GM03348 (cell line): ENCODE measurements at regions not wholly inside any gene's neighbourhood (a gene's known extent, or its start where the extent isn't known, plus 50 kb on each side); places are given as distances from the start of the nearest gene placed in this dataset.
"Not testable (repeated sequence)": the region's sequence is repeated elsewhere in the genome, so short reads cannot be mapped to it uniquely, and the experiment has no call there.

Experiments
- DNase-seq: peaks from one replicate; pipeline ENCODE4 v3.0.0; 2012; ENCODE audit warnings: low spot score

DNA sequence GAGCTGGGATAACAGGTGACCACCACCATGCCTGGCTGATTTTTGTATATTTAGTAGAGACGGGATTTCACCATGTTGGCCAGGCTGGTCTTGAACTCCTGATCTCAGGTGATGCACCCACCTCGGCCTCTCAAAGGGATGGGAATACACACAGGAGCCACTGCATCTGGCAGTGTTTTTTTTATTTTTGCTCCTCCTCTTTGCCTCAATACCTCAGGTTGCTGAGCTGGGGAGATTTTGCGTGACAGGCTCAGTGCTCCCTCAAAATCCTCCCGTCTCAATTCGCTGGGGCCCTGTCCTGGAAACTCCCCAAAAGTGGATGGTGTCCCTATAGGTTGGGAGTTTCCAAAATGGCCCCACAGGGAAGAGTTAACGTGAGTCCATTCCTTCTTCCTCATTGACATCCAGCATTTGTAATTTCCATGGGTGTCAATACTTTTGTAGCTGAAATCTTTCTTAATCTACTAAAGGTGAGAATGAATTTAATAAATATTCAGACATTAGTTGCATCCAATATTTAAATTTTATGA is 71.8 kb downstream of the GGTLC2 start:
- DNase-seq, result no peak

- DNase-seq, result no peak
Measured at GRCh38 chr22:22717664-22718063, 73.2 kb downstream of the GGTLC2 start.

- DNase-seq, result peak; percentile 36
Measured at GRCh38 chr22:22720201-22720723, 75.8 kb downstream of the GGTLC2 start.

DNA sequence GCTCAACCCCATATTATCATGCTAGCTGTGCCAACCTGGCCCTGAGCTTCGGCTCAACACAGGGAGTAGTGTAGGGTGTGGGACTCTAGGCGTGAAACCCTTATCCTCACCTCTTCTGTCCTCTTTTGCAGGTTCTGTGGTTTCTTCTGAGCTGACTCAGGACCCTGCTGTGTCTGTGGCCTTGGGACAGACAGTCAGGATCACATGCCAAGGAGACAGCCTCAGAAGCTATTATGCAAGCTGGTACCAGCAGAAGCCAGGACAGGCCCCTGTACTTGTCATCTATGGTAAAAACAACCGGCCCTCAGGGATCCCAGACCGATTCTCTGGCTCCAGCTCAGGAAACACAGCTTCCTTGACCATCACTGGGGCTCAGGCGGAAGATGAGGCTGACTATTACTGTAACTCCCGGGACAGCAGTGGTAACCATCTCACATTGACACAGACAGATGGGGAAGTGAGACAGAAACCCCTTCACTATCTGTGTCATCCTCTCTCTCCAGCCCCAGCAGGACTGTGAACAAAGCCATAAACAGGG is 76.4 kb downstream of the GGTLC2 start:
- no peak for DNase-seq

GRCh38 chr22:22721681-22722354 is 77.4 kb downstream of the GGTLC2 start:
- no peak for DNase-seq

GRCh38 chr22:22728382-22728781 is 84.0 kb downstream of the GGTLC2 start:
- no peak for DNase-seq

DNA sequence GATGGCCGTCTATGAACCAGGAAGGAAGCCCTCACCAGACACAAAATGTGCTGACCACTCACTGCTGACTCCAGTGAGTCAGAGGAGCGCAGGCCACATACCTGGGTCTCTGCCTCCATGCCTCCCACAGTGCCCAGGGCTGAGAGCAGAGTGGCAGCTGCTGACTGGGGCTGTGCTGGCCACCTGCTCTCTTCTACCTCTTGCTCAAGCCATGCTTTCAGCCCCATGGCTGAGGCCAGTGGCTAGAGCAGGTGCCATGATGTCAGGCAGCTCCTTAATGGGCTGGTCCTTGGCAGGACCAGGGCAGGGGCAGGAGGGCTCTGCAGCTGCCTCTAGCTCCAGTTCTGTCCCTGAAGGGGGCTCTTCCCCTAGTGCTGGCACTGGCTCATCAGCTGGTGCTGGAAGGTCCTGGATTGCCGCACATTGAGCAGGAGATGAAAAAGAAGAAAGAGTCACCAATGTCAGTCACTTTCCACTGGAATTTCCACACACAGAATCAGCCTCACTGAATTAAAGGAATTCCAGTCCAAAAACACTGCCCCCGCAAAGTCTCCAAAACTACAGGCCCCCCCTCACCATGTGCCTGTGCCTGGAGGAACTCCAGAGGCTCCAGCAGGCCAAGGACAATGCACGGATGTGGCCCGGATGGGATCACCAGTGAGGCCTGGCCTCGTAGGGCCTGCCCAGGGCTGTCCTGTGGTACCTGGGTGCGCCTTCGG is 86.4 kb downstream of the GGTLC2 start:
- DNase-seq, result no peak

- no peak for DNase-seq
Measured at GRCh38 chr22:22731374-22731676, 86.9 kb downstream of the GGTLC2 start.

GRCh38 chr22:22733006-22733405 is 88.6 kb downstream of the GGTLC2 start:
- DNase-seq, result not testable (repeated sequence)

DNA sequence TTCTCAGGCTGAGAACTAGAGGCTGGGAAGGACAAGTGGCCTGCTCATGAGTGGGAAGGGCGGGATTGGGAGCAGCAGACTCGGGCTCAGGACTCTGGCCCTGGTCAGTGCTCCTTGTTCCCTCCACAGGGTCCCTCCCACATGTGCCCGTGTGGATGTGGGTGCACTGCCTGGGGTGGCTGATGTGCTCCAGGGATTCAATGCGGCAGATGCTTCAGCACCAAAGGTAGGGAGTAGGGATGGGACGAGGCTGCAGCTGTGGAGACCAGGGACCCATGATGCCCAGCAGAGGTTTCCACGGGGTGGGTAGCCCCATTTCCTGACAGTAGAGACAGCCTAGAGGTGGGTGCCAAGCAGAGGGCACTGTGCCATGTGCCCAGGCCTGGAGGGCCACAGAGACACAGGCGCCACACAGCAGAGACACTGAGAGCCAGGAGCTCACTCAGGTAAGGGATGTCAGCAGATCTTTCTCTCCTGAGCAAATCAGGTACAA is 89.5 kb downstream of the GGTLC2 start:
- DNase-seq, result no peak

DNA sequence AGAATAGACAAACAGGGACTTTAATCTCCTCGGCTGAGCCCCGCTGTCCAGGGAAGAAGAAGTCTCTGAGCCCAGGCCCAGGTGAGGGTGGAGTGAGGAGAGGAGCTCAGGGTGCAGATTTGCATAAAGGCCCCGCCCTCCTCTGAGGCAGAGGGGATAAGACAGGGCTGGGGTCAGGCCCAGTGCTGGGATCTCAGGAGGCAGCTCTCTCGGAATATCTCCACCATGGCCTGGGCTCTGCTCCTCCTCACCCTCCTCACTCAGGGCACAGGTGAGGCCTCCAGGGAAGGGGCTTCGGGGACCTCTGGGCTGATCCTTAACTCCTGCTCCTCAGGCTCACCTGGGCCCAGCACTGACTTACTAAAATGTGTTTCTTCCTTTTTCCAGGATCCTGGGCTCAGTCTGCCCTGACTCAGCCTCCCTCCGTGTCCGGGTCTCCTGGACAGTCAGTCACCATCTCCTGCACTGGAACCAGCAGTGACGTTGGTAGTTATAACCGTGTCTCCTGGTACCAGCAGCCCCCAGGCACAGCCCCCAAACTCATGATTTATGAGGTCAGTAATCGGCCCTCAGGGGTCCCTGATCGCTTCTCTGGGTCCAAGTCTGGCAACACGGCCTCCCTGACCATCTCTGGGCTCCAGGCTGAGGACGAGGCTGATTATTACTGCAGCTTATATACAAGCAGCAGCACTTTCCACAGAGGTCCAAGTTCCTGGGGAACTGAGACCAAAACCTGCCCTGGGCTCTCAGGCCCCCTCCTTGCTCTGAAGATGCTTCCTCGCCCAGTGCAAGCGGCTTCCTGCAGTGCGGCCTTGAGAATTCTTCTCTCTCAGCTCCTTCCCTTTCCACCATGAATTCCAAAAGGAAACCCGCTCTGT is 90.2 kb downstream of the GGTLC2 start:
- DNase-seq, result not testable (repeated sequence)

DNA sequence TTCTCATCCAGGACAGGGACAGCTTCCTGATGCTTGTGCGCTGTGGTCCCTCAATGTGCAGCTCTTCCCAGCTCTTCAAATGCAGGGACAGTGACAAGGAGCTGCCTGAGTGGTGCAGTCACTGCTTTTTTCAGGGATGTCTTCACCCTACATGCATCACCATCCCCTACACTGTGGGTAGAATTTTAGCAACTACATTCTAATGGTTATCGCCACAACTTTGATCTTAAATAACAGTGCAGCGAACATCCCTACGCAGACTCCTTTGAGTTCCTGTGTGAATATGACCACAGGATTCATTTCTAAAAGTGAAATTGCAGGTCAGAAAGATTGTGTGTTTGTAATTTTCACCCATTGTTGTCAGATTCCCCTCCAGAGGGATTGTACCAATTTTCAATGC is 90.9 kb downstream of the GGTLC2 start:
- DNase-seq, result not testable (repeated sequence)

- no peak for DNase-seq
Measured at GRCh38 chr22:22735695-22736611, 91.5 kb downstream of the GGTLC2 start.

DNA sequence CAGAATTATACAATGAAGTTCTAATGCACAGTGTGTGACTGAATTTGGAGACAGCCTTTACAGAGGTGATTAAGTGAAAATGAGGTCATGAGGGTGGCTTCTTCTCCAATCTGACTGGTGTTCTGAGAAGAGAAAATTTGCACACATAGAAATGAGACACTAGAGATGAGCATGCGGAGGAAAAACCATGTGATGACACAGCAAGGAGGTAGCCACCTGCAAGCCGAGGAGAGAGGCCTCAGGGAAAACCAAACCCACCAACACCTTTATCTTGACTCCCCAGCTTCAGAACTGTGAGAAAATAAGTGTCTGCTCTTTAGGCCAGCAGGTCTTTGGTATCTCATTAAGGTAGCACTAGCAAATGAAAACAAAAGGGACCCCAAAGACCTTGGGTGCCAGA is 93.2 kb downstream of the GGTLC2 start:
- DNase-seq, result no peak

DNA sequence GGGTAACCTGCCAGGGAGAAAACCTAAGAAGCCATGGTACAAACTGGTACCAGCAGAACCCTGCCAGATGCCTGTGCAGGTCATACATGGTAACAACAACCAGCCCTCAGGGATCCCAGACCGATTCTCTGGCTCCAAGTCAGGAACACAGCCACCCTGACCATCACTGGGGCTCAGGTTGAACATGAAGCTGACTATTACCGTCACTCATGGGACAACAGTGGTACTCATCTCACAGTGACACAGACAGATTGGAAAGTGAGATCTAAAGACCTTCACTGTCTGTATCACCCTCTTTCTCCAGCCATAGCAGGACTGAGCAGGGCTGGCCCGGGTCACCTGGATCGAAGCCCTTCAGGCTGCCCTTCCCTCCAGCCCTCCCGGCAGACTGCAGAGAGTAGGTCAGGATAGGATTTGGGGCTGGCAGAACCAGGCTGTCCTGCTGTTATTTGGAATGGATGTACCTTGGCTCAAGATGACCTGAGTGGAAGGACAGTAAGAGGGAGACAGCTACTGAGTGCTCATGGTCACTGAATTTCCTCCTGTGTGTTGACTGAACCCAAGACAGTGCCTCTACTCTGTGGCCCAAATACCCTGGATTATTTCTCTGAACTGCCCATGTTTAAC is 94.7 kb downstream of the GGTLC2 start:
- no peak for DNase-seq

DNA sequence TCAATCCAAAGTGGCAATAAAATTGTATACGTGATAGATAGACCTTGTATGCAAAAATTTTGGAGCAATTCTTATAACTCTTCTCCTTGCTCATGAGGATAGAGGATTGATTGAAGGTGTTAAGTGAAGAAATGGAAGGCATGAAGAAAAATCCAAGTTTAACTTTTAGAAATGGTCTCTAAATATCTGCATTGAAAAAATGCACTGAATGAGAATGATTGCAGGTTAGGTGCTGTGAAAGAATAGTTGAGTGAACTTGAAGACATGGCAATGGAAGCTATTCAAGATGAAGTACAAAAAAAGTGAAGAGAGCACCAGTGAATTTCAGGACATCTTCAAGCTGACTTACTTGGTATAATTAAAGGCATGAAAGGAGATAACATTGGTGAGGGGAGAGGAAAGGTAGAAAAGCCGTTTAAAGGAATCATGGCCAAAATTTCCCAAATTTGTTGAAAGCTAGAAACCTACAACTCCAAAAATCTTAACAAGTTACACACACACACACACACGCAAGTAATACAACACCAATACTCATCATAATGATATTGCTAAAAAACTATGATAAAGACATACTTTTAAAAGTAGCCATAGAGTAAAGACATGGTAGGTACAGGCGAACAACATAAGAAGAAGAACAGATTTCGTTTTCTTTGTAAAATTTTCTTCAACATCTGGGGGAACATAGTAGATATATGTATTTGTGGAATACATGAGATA is 96.3 kb downstream of the GGTLC2 start:
- no peak for DNase-seq

- no peak for DNase-seq
Measured at GRCh38 chr22:22741843-22742242, 97.4 kb downstream of the GGTLC2 start.

GRCh38 chr22:22742641-22743040 is 98.2 kb downstream of the GGTLC2 start:
- DNase-seq, result no peak

- no peak for DNase-seq
Measured at GRCh38 chr22:22743128-22743760, 98.8 kb downstream of the GGTLC2 start.
